CD14-positive monocyte (primary cell): ENCODE measurements at regions not wholly inside any gene's neighbourhood (a gene's known extent, or its start where the extent isn't known, plus 50 kb on each side); places are given as distances from the start of the nearest gene placed in this dataset.

Source experiments
- DNase-seq, 3 donors: peaks; one replicate each; pipeline ENCODE4 v3.0.0-alpha.2; 2011 to 2022
- H2AFZ ChIP-seq: 2 replicates; pipeline ENCODE4 v1.6.0; 2012; ENCODE audit warnings: mild to moderate bottlenecking, low read depth, low read length, inconsistent platforms; ENCODE audit not compliant: insufficient read depth, poor library complexity, severe bottlenecking
- H3K27ac ChIP-seq, 2 donors: 1 replicate in 1 of 2; 2 replicates in 1 of 2; pipeline ENCODE4 v1.5.1; 2012 to 2013; ENCODE audit warnings: low read length in 2 of 2, control low read depth in 1 of 2, inconsistent platforms in 1 of 2, low read depth in 1 of 2, mild to moderate bottlenecking in 1 of 2
- H3K27me3 ChIP-seq, 2 donors: one replicate each; pipeline versions ENCODE4 v1.6.0 to v1.6.1; 2011 to 2013; ENCODE audit warnings: low read length in 2 of 2; ENCODE audit not compliant: control insufficient read depth in 2 of 2, insufficient read depth in 2 of 2
- H3K36me3 ChIP-seq, 2 donors: replicated peaks in 1 of 2; 1 replicate in 1 of 2; 2 replicates in 1 of 2; pipeline versions ENCODE4 v1.5.1 to v1.6.1; 2012 to 2013; ENCODE audit warnings: low read length in 2 of 2, control low read depth in 1 of 2, inconsistent platforms in 1 of 2, mild to moderate bottlenecking in 1 of 2; ENCODE audit not compliant: insufficient read depth in 2 of 2, control insufficient read depth in 1 of 2
- H3K4me1 ChIP-seq, 2 donors: 1 replicate in 1 of 2; 2 replicates in 1 of 2; pipeline versions ENCODE4 v1.5.1 to v1.6.1; 2012 to 2013; ENCODE audit warnings: low read length in 2 of 2, control low read depth in 1 of 2, inconsistent platforms in 1 of 2, mild to moderate bottlenecking in 1 of 2, moderate library complexity in 1 of 2; ENCODE audit not compliant: insufficient read depth in 2 of 2, control insufficient read depth in 1 of 2
- H3K4me2 ChIP-seq: replicated peaks from 2 replicates; pipeline ENCODE3; 2012; ENCODE audit warnings: low read length, moderate library complexity, mild to moderate bottlenecking; ENCODE audit not compliant: poor library complexity, severe bottlenecking; ENCODE audit errors: extremely low read depth
- H3K4me3 ChIP-seq, 3 experiments: fragments of 200-600 bp in 1 of 3; sonication (generic) in 1 of 3; replicated peaks in 1 of 3; 1 replicate in 2 of 3; 2 replicates in 1 of 3; pipeline ENCODE4 v1.5.1; 2011 to 2013; ENCODE audit warnings: low read length in 3 of 3, mild to moderate bottlenecking in 3 of 3, control low read depth in 2 of 3, low read depth in 2 of 3, inconsistent platforms in 1 of 3, moderate library complexity in 1 of 3
- H3K79me2 ChIP-seq: 2 replicates; pipeline ENCODE4 v1.6.0; 2012; ENCODE audit warnings: mild to moderate bottlenecking, control low read depth, inconsistent platforms, low read length, moderate library complexity; ENCODE audit not compliant: insufficient read depth
- H3K9ac ChIP-seq: 2 replicates; pipeline ENCODE4 v1.6.0; 2017; ENCODE audit warnings: low read length, mild to moderate bottlenecking; ENCODE audit not compliant: insufficient read depth, poor library complexity, severe bottlenecking
- H3K9me3 ChIP-seq, 2 donors: replicated peaks in 1 of 2; 1 replicate in 1 of 2; 2 replicates in 1 of 2; pipeline versions ENCODE4 v1.5.1 to v1.6.1; 2012 to 2013; ENCODE audit warnings: low read length in 2 of 2, control low read depth in 1 of 2; ENCODE audit not compliant: control insufficient read depth in 1 of 2, insufficient read depth in 1 of 2
- H4K20me1 ChIP-seq: 2 replicates; pipeline ENCODE4 v1.6.0; 2012; ENCODE audit warnings: mild to moderate bottlenecking, low read length, control low read depth, moderate library complexity; ENCODE audit not compliant: insufficient read depth
- H3K27ac Mint-ChIP-seq, 7 donors: one replicate each; pipeline ENCODE4 v1.8.0; 2020; ENCODE audit warnings: mild to moderate bottlenecking in 7 of 7, mixed read lengths in 7 of 7, moderate library complexity in 6 of 7, inconsistent platforms in 2 of 7
- H3K27me3 Mint-ChIP-seq, 3 donors: one replicate each; pipeline ENCODE4 v1.8.0; 2021 to 2022; ENCODE audit warnings: low read depth in 3 of 3, mild to moderate bottlenecking in 3 of 3, mixed read lengths in 3 of 3, moderate library complexity in 3 of 3, inconsistent platforms in 1 of 3
- H3K36me3 Mint-ChIP-seq, 2 donors: one replicate each; pipeline ENCODE4 v1.8.0; 2020; ENCODE audit warnings: mixed read lengths in 2 of 2, inconsistent platforms in 1 of 2, mild to moderate bottlenecking in 1 of 2
- H3K4me1 Mint-ChIP-seq: one replicate; pipeline ENCODE4 v1.8.0; 2020; ENCODE audit warnings: mild to moderate bottlenecking, mixed read lengths
- H3K4me3 Mint-ChIP-seq, 2 donors: one replicate each; pipeline ENCODE4 v1.8.0; 2020; ENCODE audit warnings: mild to moderate bottlenecking in 2 of 2, mixed read lengths in 2 of 2, moderate library complexity in 1 of 2
- H3K9me3 Mint-ChIP-seq, 7 donors: one replicate each; pipeline ENCODE4 v1.8.0; 2020 to 2022; ENCODE audit warnings: mixed read lengths in 7 of 7, mild to moderate bottlenecking in 6 of 7, moderate library complexity in 6 of 7, inconsistent platforms in 2 of 7
- WGBS: methylation state at CpG from one replicate; pipeline ENCODE4 v1.1.5; 2013; ENCODE audit warnings: missing lambda C conversion rate; ENCODE audit not compliant: insufficient coverage; 5-methylcytosine and 5-hydroxymethylcytosine counted together
- intact Hi-C, 2 donors: fragments of 100-400 bp; cut with micrococcal nuclease; formaldehyde crosslinking; loops; one replicate each; pipeline versions ENCODE4 v1.15.0 to v1.15.1; 2023
- TF ChIP-seq, protein P1 (sequence below): fragments of 200-600 bp; IDR thresholded peaks from one replicate; pipeline ENCODE4 v1.8.0; 2022; ENCODE audit warnings: antibody characterized with exemption, mild to moderate bottlenecking

GRCh38 chr9:81123526-81123925 lies 565.8 kb downstream of the TLE1 start:
- WGBS, result no CpG with 5 or more reads among the region's 3 CpGs
- Histone ChIP-seq H3K27ac (no peak overlapping the region), H3K9ac (no peak overlapping the region), H4K20me1 (no peaks in the 10 kb centered on the region), H3K4me1 (peaks cover 2 to 13% of the 10 kb centered on the region in 2 donors), H3K9me3 (peaks cover 6 to 20% of the 10 kb centered on the region in 2 donors), H2AFZ (no peak overlapping the region), H3K4me3 (no peak overlapping the region), H3K79me2 (no peaks in the 10 kb centered on the region), H3K27me3 (no peaks in the 10 kb centered on the region), H3K36me3 (no peaks in the 10 kb centered on the region), H3K4me2 (no peak overlapping the region)
- Mint-ChIP-seq H3K27ac (no peak overlapping the region), H3K4me1 (peaks cover 25% of the 10 kb centered on the region), H3K36me3 (no peaks in the 10 kb centered on the region), H3K4me3 (no peak overlapping the region), H3K27me3 (peaks cover 0 to 4% (median 0%) of the 10 kb centered on the region in 3 donors), H3K9me3 (peaks cover 6 to 16% (median 13%) of the 10 kb centered on the region in 7 donors)
- TF ChIP-seq, protein P1, sequence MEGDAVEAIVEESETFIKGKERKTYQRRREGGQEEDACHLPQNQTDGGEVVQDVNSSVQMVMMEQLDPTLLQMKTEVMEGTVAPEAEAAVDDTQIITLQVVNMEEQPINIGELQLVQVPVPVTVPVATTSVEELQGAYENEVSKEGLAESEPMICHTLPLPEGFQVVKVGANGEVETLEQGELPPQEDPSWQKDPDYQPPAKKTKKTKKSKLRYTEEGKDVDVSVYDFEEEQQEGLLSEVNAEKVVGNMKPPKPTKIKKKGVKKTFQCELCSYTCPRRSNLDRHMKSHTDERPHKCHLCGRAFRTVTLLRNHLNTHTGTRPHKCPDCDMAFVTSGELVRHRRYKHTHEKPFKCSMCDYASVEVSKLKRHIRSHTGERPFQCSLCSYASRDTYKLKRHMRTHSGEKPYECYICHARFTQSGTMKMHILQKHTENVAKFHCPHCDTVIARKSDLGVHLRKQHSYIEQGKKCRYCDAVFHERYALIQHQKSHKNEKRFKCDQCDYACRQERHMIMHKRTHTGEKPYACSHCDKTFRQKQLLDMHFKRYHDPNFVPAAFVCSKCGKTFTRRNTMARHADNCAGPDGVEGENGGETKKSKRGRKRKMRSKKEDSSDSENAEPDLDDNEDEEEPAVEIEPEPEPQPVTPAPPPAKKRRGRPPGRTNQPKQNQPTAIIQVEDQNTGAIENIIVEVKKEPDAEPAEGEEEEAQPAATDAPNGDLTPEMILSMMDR, result no peak
- DNase-seq, result no peak
- intact Hi-C loops, result no loop called here

GRCh38 chr9:81122749-81123148 lies 566.6 kb downstream of the TLE1 start:
- Histone ChIP-seq H4K20me1 (no peaks in the 10 kb centered on the region), H3K36me3 (no peaks in the 10 kb centered on the region), H3K4me2 (no peak overlapping the region), H3K27ac (no peak overlapping the region), H3K4me1 (peaks cover 5 to 20% of the 10 kb centered on the region in 2 donors), H3K4me3 (no peak overlapping the region), H3K79me2 (no peaks in the 10 kb centered on the region), H3K9ac (no peak overlapping the region), H3K9me3 (peaks cover 6 to 20% of the 10 kb centered on the region in 2 donors), H2AFZ (no peak overlapping the region), H3K27me3 (no peaks in the 10 kb centered on the region)
- no peak overlapping the region for H3K4me3 Mint-ChIP-seq
- intact Hi-C loops, result no loop called here
- peaks cover 32% of the 10 kb centered on the region for H3K4me1 Mint-ChIP-seq
- TF ChIP-seq, protein P1, result no peak
- H3K27ac Mint-ChIP-seq, result no peak overlapping the region
- WGBS, result 100% methylated on average over 2 of the region's 2 CpGs
- no peaks in the 10 kb centered on the region for H3K27me3 Mint-ChIP-seq
- H3K9me3 Mint-ChIP-seq, result peaks cover 6 to 16% (median 13%) of the 10 kb centered on the region in 7 donors
- DNase-seq, result no peak
- no peaks in the 10 kb centered on the region for H3K36me3 Mint-ChIP-seq
